ENCODE measurements at regions not wholly inside any gene's neighbourhood (a gene's known extent, or its start where the extent isn't known, plus 50 kb on each side); places are given as distances from the start of the nearest gene placed in this dataset.

GRCh38 chr16:6047325-6047724 lies 949.7 kb upstream of the EEF2KMT start:
- TF ChIP-seq CTCF (IDR thresholded peaks at IDR 0.05; ENCODE audit: extremely low read depth, missing control alignments), result no peak
- no peak for DNase-seq (ENCODE audit: low spot score)

GRCh38 chr16:6038941-6039645 lies 941.5 kb upstream of the EEF2KMT start:
- DNase-seq (ENCODE audit: low spot score), result no peak
- TF ChIP-seq CTCF (IDR thresholded peaks at IDR 0.05; ENCODE audit: extremely low read depth, missing control alignments), result no peak

- DNase-seq (ENCODE audit: low spot score), result no peak
- TF ChIP-seq CTCF (IDR thresholded peaks at IDR 0.05; ENCODE audit: extremely low read depth, missing control alignments), result no peak
Measured at GRCh38 chr16:6035161-6035560, 937.6 kb upstream of the EEF2KMT start.

GRCh38 chr16:6034511-6034910 lies 936.9 kb upstream of the EEF2KMT start:
- DNase-seq (ENCODE audit: low spot score), result no peak
- no peak for TF ChIP-seq CTCF (IDR thresholded peaks at IDR 0.05; ENCODE audit: extremely low read depth, missing control alignments)

- no peak for DNase-seq (ENCODE audit: low spot score)
- TF ChIP-seq CTCF (IDR thresholded peaks at IDR 0.05; ENCODE audit: extremely low read depth, missing control alignments), result no peak
Measured at GRCh38 chr16:6032438-6032837, 934.8 kb upstream of the EEF2KMT start.

GRCh38 chr16:6031567-6031966 lies 934.0 kb upstream of the EEF2KMT start:
- DNase-seq (ENCODE audit: low spot score), result no peak
- TF ChIP-seq CTCF (IDR thresholded peaks at IDR 0.05; ENCODE audit: extremely low read depth, missing control alignments), result no peak

GRCh38 chr16:6031102-6031501 lies 933.5 kb upstream of the EEF2KMT start:
- no peak for TF ChIP-seq CTCF (IDR thresholded peaks at IDR 0.05; ENCODE audit: extremely low read depth, missing control alignments)
- DNase-seq (ENCODE audit: low spot score), result no peak

All from GM20000 (cell line).